ENCODE measurements at regions not wholly inside any gene's neighbourhood (a gene's known extent, or its start where the extent isn't known, plus 50 kb on each side); places are given as distances from the start of the nearest gene placed in this dataset.

GRCh38 chr7:81577642-81578340, 192.1 kb downstream of the HGF start:
- TF ChIP-seq EZH2phosphoT487 (IDR thresholded peaks at IDR 0.05; ENCODE audit: insufficient read depth, low read depth): no peak
- no peak for TF ChIP-seq EZH2 (IDR thresholded peaks at IDR 0.05; ENCODE audit: insufficient read depth, poor library complexity, severe bottlenecking)
